PC-9 (cell line): ENCODE measurements at regions not wholly inside any gene's neighbourhood (a gene's known extent, or its start where the extent isn't known, plus 50 kb on each side); places are given as distances from the start of the nearest gene placed in this dataset.

Experiments used
- EZH2 ChIP-seq: fragments of 200-600 bp; sonication (generic); IDR thresholded peaks from 2 replicates; pipeline ENCODE4 v1.8.0; 2017; ENCODE audit warnings: antibody characterized with exemption, low read depth
- TF ChIP-seq, protein P1 (sequence below): fragments of 200-600 bp; sonication (generic); conservative IDR thresholded peaks from 2 replicates; pipeline ENCODE4 v1.6.1; 2017; ENCODE audit warnings: mixed run types, antibody characterized with exemption, mild to moderate bottlenecking, moderate library complexity

DNA sequence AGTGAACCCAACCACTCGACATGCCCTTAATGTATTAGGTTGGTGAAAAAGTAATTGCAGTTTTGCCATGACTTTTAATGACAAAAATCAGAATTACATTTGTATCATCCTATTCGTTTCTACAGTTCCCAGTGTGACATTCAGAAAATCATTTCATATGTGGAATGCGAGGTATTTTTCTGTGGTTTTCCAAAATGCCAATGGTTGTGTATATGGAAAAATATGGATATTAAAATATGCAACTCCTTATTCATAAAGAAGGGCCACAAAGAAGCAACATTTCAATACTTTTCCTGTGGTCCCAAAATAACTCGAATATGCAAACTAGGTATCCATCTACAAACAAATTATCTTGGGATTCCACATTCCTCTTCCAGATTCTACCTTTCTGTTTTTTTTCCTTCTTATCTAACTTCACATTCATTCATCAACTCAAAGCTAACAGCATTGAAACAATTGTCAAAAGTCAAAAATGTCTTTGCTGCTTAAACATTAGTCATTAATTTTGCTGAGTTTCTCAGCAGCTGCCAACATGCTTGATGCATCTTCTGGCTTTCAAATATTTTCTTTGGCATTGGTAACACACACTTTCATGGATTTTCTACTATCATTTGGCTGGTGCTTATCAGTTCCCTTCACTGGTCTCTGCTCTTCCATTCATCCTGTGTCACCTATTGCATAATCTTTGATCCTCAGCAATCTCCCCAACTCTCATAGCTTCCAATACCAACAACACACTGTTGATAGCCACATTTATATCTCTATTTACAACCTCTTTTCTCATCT is 1445.4 kb downstream of the EFNB2 start:
- TF ChIP-seq, protein P1, sequence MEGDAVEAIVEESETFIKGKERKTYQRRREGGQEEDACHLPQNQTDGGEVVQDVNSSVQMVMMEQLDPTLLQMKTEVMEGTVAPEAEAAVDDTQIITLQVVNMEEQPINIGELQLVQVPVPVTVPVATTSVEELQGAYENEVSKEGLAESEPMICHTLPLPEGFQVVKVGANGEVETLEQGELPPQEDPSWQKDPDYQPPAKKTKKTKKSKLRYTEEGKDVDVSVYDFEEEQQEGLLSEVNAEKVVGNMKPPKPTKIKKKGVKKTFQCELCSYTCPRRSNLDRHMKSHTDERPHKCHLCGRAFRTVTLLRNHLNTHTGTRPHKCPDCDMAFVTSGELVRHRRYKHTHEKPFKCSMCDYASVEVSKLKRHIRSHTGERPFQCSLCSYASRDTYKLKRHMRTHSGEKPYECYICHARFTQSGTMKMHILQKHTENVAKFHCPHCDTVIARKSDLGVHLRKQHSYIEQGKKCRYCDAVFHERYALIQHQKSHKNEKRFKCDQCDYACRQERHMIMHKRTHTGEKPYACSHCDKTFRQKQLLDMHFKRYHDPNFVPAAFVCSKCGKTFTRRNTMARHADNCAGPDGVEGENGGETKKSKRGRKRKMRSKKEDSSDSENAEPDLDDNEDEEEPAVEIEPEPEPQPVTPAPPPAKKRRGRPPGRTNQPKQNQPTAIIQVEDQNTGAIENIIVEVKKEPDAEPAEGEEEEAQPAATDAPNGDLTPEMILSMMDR = no peak
- TF ChIP-seq EZH2 = no peak
